ENCODE measurements at regions not wholly inside any gene's neighbourhood (a gene's known extent, or its start where the extent isn't known, plus 50 kb on each side); places are given as distances from the start of the nearest gene placed in this dataset.

- no peak for TF ChIP-seq POLR2AphosphoS5 (IDR thresholded peaks at IDR 0.05; ENCODE audit: low read depth, low read length)
- TF ChIP-seq CHD2 (IDR thresholded peaks at IDR 0.05; ENCODE audit: low read length) = no peak
- TF ChIP-seq CREB1 (IDR thresholded peaks at IDR 0.05) = no peak
- TF ChIP-seq ASH2L (IDR thresholded peaks at IDR 0.05; ENCODE audit: low read length) = no peak
- TF ChIP-seq CTCF (IDR thresholded peaks at IDR 0.05; ENCODE audit: control extremely low read depth in 1 of 3, insufficient read depth in 1 of 3, low read depth in 1 of 3, low read length in 3 of 3) = no peak
- no peak for TF ChIP-seq NRF1 (IDR thresholded peaks at IDR 0.05; ENCODE audit: low read depth, low read length)
- TF ChIP-seq USF2 (IDR thresholded peaks at IDR 0.05; ENCODE audit: low read length) = no peak
- TF ChIP-seq RAD21 (IDR thresholded peaks at IDR 0.05 in 1 of 2, conservative IDR thresholded peaks at IDR 0.05 in 1 of 2; ENCODE audit: low read depth in 2 of 2, low read length in 2 of 2) = no peak
- no peak for TF ChIP-seq CEBPB (IDR thresholded peaks at IDR 0.05; ENCODE audit: low read depth, low read length)
- no peak for TF ChIP-seq JUN (IDR thresholded peaks at IDR 0.05; ENCODE audit: low read depth, low read length)
- TF ChIP-seq CHD1 (IDR thresholded peaks at IDR 0.05; ENCODE audit: low read depth, low read length) = no peak
- TF ChIP-seq RFX5 (IDR thresholded peaks at IDR 0.05; ENCODE audit: borderline replicate concordance, low read depth, low read length) = no peak
- no peak for TF ChIP-seq HDAC6 (IDR thresholded peaks at IDR 0.05; ENCODE audit: low read depth, low read length)
These were observed 183.5 kb downstream of the TTC8 start for GRCh38 chr14:89007906-89008305.

Data from H1 (cell line).